Lower leg skin (tissue), 3 donors: ENCODE measurements at regions not wholly inside any gene's neighbourhood (a gene's known extent, or its start where the extent isn't known, plus 50 kb on each side); places are given as distances from the start of the nearest gene placed in this dataset.

Experiments
- POLR2A ChIP-seq, 2 donors: fragments of 450-650 bp; IDR thresholded peaks; one replicate each; pipeline ENCODE4 v1.6.1; 2016 to 2017; ENCODE audit warnings: antibody characterized with exemption in 2 of 2, mild to moderate bottlenecking in 1 of 2, moderate library complexity in 1 of 2
- TF ChIP-seq, protein P1 (sequence below), 3 donors: fragments of 450-650 bp; IDR thresholded peaks; one replicate each; pipeline ENCODE4 v1.5.1; 2016; ENCODE audit warnings: antibody characterized with exemption in 3 of 3, mild to moderate bottlenecking in 3 of 3, moderate library complexity in 2 of 3

DNA sequence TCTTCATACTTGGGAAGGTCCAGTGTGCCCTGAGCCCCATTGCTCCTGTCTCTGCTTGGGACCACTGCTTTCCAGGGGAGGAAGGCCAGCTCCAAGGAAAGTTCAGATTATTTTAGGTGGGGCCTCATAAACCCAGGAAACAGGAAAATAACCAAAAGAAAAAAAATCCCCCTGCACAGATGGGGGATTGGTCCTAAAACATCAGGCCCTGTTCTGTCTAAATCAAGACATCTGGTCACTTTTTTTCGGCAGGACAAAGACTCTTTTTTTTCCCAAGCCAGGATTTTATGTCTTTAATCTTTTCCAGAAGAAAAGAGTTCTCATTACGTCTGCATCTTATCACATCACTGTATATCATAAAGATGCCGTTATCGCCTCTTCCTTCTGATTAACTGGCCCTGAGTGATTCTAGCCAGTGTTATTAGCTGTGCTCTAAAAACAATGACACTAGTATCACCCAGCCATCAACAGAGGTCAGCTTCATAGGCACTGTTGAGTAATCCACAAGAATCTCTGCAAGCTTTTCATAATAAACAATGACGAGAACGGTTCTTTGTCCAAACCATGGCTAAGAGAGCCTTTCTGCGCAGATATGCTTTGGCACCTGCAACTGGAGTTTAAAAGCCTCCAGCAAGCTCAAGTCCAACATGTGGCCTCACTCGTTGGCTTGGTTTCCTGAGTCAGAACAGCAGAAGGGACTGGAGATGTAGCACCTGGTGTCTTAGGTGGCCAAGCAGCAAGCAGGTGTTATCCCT, 138.2 kb downstream of the VAPA start:
- TF ChIP-seq, protein P1, sequence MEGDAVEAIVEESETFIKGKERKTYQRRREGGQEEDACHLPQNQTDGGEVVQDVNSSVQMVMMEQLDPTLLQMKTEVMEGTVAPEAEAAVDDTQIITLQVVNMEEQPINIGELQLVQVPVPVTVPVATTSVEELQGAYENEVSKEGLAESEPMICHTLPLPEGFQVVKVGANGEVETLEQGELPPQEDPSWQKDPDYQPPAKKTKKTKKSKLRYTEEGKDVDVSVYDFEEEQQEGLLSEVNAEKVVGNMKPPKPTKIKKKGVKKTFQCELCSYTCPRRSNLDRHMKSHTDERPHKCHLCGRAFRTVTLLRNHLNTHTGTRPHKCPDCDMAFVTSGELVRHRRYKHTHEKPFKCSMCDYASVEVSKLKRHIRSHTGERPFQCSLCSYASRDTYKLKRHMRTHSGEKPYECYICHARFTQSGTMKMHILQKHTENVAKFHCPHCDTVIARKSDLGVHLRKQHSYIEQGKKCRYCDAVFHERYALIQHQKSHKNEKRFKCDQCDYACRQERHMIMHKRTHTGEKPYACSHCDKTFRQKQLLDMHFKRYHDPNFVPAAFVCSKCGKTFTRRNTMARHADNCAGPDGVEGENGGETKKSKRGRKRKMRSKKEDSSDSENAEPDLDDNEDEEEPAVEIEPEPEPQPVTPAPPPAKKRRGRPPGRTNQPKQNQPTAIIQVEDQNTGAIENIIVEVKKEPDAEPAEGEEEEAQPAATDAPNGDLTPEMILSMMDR (IDR thresholded peaks at IDR 0.05), result no peak
- TF ChIP-seq POLR2A (IDR thresholded peaks at IDR 0.05), result no peak
